Panc1 (cell line): ENCODE measurements at regions not wholly inside any gene's neighbourhood (a gene's known extent, or its start where the extent isn't known, plus 50 kb on each side); places are given as distances from the start of the nearest gene placed in this dataset.
"Not testable (repeated sequence)": the region's sequence is repeated elsewhere in the genome, so short reads cannot be mapped to it uniquely, and the experiment has no call there.

Experiments
- ATAC-seq: fragments of 200-7000 bp; cut with Tn5 transposase; 2 replicates; pipeline ENCODE4 v1.9.1; 2020; ENCODE audit warnings: mild to moderate bottlenecking, moderate library complexity
- BruUV-seq: library from RNA; stranded (reverse); fragments of 400-500 nt; replicated peaks from 2 replicates; lab custom pipeline; 2021; lab: Mats Ljungman, UMichigan
- CTCF ChIA-PET: fragments of 300-600 bp; sonication (Branson Sonifier 250); formaldehyde crosslinking; loops from one replicate; lab custom pipeline; 2022; ENCODE audit warnings: antibody characterized with exemption; lab: Charles Lee
- POLR2A ChIA-PET: fragments of 300-600 bp; sonication (Branson Sonifier 250); formaldehyde crosslinking; loops from one replicate; lab custom pipeline; 2022; ENCODE audit warnings: antibody characterized with exemption; lab: Charles Lee
- DNase-seq: peaks from one replicate; pipeline ENCODE4 v3.0.0-alpha.2; 2010; ENCODE audit warnings: low read depth, low spot score
- H3K27ac ChIP-seq: 2 replicates; pipeline ENCODE4 v1.5.1; 2011; ENCODE audit warnings: mild to moderate bottlenecking, low read length, inconsistent platforms
- H3K27me3 ChIP-seq: fragments of 200-500 bp; sonication (Bioruptor generic); 2 replicates; pipeline ENCODE4 v1.6.0; 2014; ENCODE audit warnings: low read length, inconsistent platforms; ENCODE audit not compliant: control insufficient read depth, insufficient read depth
- H3K36me3 ChIP-seq: fragments of 200-500 bp; sonication (Bioruptor generic); 2 replicates; pipeline ENCODE4 v1.5.1; 2014; ENCODE audit warnings: inconsistent platforms, mild to moderate bottlenecking, low read length, moderate library complexity; ENCODE audit not compliant: control insufficient read depth, insufficient read depth
- H3K4me1 ChIP-seq: 2 replicates; pipeline ENCODE4 v1.5.1; 2011; ENCODE audit warnings: inconsistent platforms, mild to moderate bottlenecking, low read length, moderate library complexity; ENCODE audit not compliant: control insufficient read depth, insufficient read depth
- H3K4me3 ChIP-seq, 2 experiments: 2 replicates each; pipeline ENCODE4 v1.5.1; 2011 to 2012; ENCODE audit warnings: low read depth in 2 of 2, low read length in 2 of 2, mild to moderate bottlenecking in 2 of 2, inconsistent platforms in 1 of 2, moderate library complexity in 1 of 2
- H3K9me3 ChIP-seq: fragments of 200-500 bp; sonication (Bioruptor generic); 2 replicates; pipeline ENCODE4 v1.5.1; 2014; ENCODE audit warnings: low read depth, mild to moderate bottlenecking, inconsistent platforms, low read length, moderate library complexity; ENCODE audit not compliant: control insufficient read depth, insufficient read depth
- CTCF ChIP-seq: fragments of 450-650 bp; IDR thresholded peaks from 2 replicates; pipeline ENCODE4 v1.5.1; 2017; ENCODE audit warnings: mild to moderate bottlenecking
- POLR2AphosphoS5 ChIP-seq: IDR thresholded peaks from 2 replicates; pipeline ENCODE4 v1.6.1; 2012; ENCODE audit warnings: mild to moderate bottlenecking, low read depth, low read length, moderate library complexity
- REST ChIP-seq, 2 experiments: IDR thresholded peaks; 2 replicates each; pipeline ENCODE4 v1.6.1; 2011 to 2012; ENCODE audit warnings: low read depth in 2 of 2, control low read depth in 1 of 2, low read length in 1 of 2, mild to moderate bottlenecking in 1 of 2, moderate library complexity in 1 of 2; ENCODE audit not compliant: insufficient read depth in 1 of 2
- SIN3A ChIP-seq: IDR thresholded peaks from 2 replicates; pipeline ENCODE4 v1.6.1; 2012; ENCODE audit warnings: low read depth, mild to moderate bottlenecking, low read length, moderate library complexity, borderline replicate concordance; ENCODE audit not compliant: insufficient read depth
- TCF7L2 ChIP-seq: IDR thresholded peaks from 2 replicates; pipeline ENCODE4 v1.6.1; 2011; ENCODE audit warnings: mild to moderate bottlenecking, low read depth, low read length, inconsistent platforms
- in situ Hi-C: cut with HindIII; loops from 2 replicates; pipeline ENCODE4 v1.10.0; 2016; ENCODE audit warnings: low sequenced_read_pairs, low pct_unique_long_range_greater_than_20kb
- intact Hi-C: fragments of 100-400 bp; cut with micrococcal nuclease; formaldehyde crosslinking; loops from one replicate; pipeline ENCODE4 v1.10.0; 2022; ENCODE audit not compliant: unreplicated experiment

- intact Hi-C loops, result no loop called here
- Histone ChIP-seq H3K4me1 (no peaks in the 10 kb centered on the region), H3K36me3 (no peaks in the 10 kb centered on the region), H3K9me3 (no peaks in the 10 kb centered on the region), H3K4me3 (no peak overlapping the region), H3K27ac (no peak overlapping the region), H3K27me3 (no peaks in the 10 kb centered on the region)
- DNase-seq (no peak), ATAC-seq (no peak)
- CTCF ChIA-PET, result no interaction called here
- POLR2A ChIA-PET, result no interaction called here
- BruUV-seq, result no TSS peak
- TF ChIP-seq CTCF (no peak), TCF7L2 (no peak), REST (IDR thresholded peaks at IDR 0.05; ENCODE audit: insufficient read depth in 1 of 2, low read depth in 2 of 2, low read length in 1 of 2) (no peak), POLR2AphosphoS5 (no peak), SIN3A (no peak)
- in situ Hi-C loops, result no loop called here
Observed at GRCh38 chr12:97650242-97650641, 187.6 kb downstream of the RMST start.

- intact Hi-C loops, H3K4me1 ChIP-seq, DNase-seq, POLR2A ChIA-PET, H3K27ac ChIP-seq, CTCF ChIA-PET, H3K4me3 ChIP-seq, H3K36me3 ChIP-seq, H3K27me3 ChIP-seq, in situ Hi-C loops, H3K9me3 ChIP-seq, ATAC-seq, BruUV-seq: not testable (repeated sequence)
Observed at GRCh38 chr12:97656548-97656947, 193.9 kb downstream of the RMST start.

GRCh38 chr12:97659117-97659880, 196.7 kb downstream of the RMST start:
- H3K27me3 ChIP-seq, result no peaks in the 10 kb centered on the region
- in situ Hi-C loops (no loop called here), intact Hi-C loops (no loop called here)
- BruUV-seq, result no TSS peak
- ATAC-seq (no peak), DNase-seq (no peak)
- H3K9me3 ChIP-seq, result no peaks in the 10 kb centered on the region
- H3K4me1 ChIP-seq, result no peaks in the 10 kb centered on the region
- TF ChIP-seq POLR2AphosphoS5, result no peak
- no peak for TF ChIP-seq SIN3A
- no peak for TF ChIP-seq REST (IDR thresholded peaks at IDR 0.05; ENCODE audit: insufficient read depth in 1 of 2, low read depth in 2 of 2, low read length in 1 of 2)
- TF ChIP-seq CTCF, result no peak
- no peak for TF ChIP-seq TCF7L2
- H3K4me3 ChIP-seq, result no peak overlapping the region
- ChIA-PET CTCF (no interaction called here), POLR2A (no interaction called here)
- no peaks in the 10 kb centered on the region for H3K36me3 ChIP-seq
- H3K27ac ChIP-seq, result no peak overlapping the region
